Glomerular endothelial cell (primary cell): ENCODE measurements at regions not wholly inside any gene's neighbourhood (a gene's known extent, or its start where the extent isn't known, plus 50 kb on each side); places are given as distances from the start of the nearest gene placed in this dataset.
"Not testable (repeated sequence)": the region's sequence is repeated elsewhere in the genome, so short reads cannot be mapped to it uniquely, and the experiment has no call there.

ENCODE experiments used
- DNase-seq: peaks from one replicate; pipeline ENCODE4 v3.0.0-alpha.2; 2011; ENCODE audit warnings: low read depth, low spot score; ENCODE audit errors: extremely low read depth

DNA sequence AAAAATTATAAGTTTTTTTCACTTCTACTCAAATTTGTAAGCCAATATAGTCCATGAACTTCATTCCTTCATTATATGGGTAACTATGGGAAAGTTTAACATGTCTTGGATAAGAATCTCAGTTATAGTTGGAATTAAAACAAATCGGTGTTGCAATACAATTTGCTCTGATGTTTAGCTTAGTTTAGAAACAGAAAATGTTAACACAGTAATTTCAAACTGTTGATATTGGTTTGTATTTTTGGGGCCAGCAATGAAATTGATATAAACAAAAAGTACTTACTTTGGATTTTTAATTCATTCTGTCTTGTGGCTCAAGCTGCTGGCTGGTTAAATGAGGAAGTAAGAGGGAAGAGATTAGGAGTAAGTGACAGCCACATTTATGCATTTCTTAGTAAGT is 368.5 kb upstream of the NT5C1B start:
- DNase-seq: no peak

- DNase-seq: no peak
These were observed 361.0 kb upstream of the NT5C1B start for GRCh38 chr2:18950361-18950851.

DNA sequence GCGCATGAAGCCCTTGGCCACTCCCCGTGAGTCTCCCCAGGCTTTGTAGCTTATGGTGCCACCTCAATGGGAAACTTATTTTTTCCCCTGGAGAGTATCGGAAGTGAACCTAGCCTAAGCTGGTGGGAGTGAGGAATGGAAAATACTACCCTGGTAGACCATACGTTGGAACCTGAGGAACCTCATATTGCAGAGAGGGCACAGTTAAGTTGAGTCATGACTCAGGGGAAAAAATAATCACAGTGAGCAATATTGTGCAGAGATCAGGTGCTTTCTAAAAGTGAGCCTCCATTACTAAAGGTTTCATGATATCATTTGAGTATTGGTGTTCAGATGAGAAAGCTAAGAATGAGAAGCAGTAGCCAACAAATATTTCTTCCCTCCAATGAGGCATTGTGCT is 360.5 kb upstream of the NT5C1B start:
- DNase-seq: no peak

- no peak for DNase-seq
These were observed 350.8 kb upstream of the NT5C1B start for GRCh38 chr2:18940184-18940583.

DNA sequence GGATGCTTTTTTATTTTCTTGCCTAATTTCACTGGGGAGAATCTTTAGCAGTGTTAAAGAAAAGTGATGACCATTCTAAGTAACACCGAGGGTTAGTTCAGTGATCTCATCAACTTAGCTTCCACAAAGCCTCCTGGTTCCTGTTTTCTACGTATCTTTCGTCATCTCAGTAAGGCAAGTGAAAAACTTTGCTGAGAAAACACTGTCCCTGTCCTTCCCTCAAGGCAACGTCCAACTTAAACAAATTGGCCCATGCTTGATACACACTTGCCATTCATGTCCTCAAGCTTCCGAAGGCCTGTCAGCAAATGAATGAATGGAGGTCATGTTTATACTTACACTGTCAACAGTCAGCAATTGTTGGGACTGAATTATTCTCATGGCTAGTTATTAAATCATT is 350.4 kb upstream of the NT5C1B start:
- DNase-seq: not testable (repeated sequence)

- no peak for DNase-seq
These were observed 345.5 kb upstream of the NT5C1B start for GRCh38 chr2:18934886-18935285.

DNA sequence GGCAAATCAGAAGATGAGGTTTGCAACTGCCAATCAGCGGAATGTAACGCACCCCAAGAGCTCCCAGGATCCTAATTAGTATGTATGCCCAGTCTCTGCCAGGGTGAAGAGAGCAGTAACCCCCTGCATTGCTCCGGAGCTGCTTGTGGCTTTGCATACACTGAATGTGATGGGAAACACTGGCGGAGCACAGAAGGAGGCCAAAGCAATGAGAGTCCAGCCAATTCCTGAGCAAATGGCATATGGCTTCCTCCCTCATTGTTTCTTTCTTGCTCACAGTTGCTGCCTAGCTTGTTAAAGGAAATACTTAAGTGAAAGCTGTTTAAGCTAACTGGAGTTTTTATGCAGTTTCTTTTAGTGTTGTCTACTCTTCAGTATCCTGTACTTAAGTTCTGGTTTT is 343.5 kb upstream of the NT5C1B start:
- no peak for DNase-seq

GRCh38 chr2:18930971-18931370 is 341.6 kb upstream of the NT5C1B start:
- no peak for DNase-seq

DNA sequence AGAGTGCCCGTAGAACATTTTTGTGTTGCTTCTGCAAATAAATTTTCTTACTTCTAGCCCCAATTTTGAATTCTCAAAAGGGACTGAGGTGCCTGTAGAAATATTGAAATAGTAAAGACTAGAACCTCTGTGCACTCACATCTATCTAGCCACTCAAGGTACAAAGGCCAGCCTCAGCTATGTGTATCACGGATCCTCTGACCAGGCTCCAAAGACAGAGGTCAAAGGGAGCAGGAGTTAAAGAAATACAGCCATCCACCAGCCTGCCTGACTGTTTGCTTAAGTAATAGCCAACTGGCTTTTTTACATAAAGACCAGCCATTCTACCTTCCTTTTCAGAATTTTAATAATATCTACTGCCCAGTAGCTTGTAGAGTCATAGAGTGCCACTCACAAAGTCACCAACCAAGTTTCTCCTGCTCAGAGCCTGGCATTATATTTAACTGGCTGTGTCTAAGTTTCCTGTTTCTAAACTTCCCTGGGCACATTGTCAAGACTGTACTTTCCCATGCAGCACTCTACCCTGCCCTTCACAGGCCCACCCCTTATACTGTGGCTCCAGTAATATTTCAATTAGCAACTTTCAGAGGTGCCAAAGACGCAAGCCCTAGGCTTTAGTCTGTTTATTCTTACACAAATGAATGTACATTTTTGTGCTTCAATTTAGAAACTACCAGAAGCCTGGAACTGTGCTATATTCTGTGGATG is 338.3 kb upstream of the NT5C1B start:
- no peak for DNase-seq

DNA sequence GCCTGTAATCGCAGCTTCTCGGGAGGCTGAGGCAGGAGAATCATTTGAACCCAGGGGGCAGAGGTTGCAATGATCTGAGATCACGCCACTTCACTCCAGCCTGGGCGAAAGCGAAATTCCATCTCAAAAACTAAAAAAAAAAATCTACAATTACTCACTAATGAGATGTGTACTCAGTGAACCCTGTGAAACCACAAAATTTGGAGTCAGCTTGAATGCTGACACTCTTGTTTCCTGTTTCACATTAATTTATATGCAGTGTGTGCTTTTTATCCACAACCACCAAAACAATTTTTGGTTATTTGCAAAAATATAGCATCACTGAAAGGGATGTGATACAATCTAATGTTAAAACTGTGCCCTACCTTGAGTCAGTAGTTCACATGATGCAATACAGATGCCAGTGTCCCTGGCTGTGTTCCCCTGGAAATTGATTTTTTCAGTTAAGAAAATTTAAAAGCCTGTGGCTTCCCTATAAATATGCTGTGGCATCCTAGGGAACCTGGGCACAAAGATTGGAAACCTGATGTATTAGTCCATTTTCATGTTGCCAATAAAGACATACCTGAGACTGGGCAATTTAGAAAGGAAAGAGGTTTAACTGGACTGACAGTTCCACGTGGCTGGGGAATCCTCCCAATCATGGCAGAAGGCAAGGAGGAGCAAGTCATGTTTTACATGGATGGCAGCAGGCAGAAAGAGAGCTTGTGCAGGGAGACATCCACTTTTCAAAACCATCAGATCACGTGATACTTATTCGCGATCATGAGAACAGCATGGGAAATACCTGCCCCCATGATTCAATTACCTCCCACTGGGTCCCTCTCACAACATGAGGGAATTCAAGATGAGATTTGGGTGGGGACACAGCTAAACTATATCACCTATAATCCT is 337.5 kb upstream of the NT5C1B start:
- no peak for DNase-seq

GRCh38 chr2:18925296-18925695 is 335.9 kb upstream of the NT5C1B start:
- no peak for DNase-seq

- no peak for DNase-seq
These were observed 335.5 kb upstream of the NT5C1B start for GRCh38 chr2:18924886-18925285.

DNA sequence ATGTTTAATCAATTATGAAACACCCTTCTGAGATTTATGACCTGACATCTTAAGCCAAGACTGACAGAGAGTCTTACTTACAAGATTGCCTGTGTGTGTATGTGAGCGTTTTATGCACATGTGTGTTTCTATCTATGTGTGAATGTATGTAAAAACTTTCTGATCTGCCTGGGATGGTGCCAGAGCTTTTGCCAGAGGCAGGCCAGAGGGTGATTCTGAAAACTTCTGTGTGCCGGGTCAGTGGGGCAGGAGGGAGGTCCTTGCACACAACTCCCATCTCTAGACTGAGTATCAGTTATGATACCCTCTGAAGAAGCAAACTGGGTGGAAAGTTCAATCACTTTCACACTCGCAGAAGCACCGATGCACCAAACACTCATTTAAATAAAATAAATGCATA is 335.0 kb upstream of the NT5C1B start:
- no peak for DNase-seq

DNA sequence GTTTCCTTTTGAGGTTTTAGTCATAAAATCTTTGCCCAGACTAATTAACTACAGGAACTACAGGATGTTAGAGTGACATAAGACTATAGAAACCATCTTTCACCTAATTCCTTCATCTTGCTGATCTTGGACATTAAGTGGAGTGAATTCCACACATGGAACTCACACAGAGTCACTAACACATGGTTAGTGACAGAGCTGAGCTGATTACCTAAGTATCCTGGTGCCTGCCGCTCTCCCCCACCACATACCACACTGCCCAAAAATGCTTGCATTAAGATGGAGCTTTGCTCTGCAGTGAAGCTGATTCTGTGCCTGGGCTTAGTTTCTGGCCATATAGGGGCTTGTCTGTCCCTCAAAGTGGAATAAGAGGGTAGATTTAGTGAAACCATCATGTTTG is 332.9 kb upstream of the NT5C1B start:
- no peak for DNase-seq

DNA sequence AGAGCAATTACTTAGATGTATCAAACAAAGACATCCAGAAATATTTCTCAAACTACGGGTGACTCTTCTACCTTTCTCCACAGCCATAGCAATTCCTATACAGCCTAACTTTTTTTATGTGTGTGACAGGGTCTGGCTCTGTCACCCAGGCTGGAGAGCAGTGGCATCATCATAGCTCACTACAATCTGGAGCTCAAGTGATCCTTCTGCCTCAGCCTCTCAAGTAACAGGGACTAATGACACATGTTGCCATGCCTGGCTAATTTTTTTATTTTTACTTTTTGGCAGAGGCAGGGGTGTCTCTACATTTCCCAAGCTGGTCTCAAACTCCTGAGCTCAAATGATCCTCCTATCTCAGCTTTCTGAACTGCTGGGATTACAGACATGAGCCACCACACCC is 328.9 kb upstream of the NT5C1B start:
- no peak for DNase-seq

DNA sequence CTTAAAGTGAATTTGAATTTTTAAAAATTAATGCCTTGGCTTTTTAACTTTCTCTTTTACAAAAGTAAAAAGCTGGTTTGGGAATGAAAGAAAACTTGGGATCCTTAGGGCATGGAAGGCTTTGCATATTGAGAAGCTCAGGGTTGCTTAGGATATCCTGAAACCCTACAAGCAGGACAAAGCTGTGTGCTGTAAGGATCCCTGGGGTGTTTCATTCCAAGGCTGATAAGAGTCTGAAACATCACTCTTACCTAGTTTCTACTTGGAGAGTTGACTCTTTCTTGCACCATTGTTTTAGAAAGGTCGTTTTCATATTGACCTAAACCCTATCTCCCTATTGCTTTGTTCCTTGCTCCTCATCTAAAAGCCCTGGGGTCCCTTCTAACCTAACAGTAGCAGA is 325.9 kb upstream of the NT5C1B start:
- no peak for DNase-seq

GRCh38 chr2:18913512-18913911 is 324.1 kb upstream of the NT5C1B start:
- DNase-seq: no peak

DNA sequence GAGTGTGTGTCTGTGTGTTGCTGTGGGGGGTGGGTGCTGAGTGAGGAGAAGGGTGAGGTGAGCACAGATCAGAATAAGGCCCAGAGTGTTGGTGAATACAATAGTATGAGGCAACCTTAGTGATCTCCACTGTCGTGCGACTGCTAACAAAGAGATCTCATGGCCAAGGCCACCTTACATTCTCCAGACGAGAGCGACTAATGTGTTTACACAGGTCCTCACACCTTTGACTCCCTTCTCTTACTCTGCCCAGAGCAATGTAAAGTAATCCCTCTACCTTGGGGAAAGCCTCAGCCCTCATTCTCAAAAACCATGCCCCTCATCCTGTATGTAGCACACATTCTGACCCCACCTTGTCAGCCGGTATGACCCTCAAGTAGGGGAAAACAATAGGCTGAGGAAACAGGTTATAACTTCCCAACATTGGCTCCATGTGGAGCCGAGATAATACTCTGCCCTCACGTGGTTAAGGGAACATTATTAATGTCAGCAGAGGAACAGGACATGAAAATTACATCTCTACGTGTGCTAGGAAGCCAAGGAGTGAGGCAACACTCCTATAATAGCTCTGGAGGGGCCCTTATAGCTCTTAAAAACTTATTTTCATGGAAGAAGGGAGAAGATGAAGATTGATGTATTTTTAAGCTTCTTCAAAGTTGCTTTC is 323.0 kb upstream of the NT5C1B start:
- no peak for DNase-seq

GRCh38 chr2:18911416-18911815 is 322.0 kb upstream of the NT5C1B start:
- no peak for DNase-seq

DNA sequence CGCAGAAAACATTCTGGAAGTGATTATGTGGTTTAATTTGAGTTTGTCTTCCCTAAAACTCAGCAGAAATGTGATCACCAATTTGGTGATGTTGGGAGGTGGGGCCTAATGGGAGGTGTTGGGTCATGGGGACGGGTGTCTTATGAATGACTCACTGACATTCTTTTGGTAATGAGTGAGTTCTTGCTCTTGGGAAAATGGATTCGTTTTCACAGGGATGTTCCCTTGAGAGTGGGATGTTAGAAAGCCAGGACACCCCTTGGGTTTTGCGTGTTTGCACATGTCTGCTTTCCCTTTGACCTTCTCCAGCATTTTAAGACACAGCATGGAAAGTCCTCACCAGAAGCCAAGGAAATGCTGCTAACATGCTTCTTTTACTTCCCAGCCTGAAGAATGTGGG is 321.5 kb upstream of the NT5C1B start:
- no peak for DNase-seq

- no peak for DNase-seq
These were observed 318.6 kb upstream of the NT5C1B start for GRCh38 chr2:18907937-18908336.

DNA sequence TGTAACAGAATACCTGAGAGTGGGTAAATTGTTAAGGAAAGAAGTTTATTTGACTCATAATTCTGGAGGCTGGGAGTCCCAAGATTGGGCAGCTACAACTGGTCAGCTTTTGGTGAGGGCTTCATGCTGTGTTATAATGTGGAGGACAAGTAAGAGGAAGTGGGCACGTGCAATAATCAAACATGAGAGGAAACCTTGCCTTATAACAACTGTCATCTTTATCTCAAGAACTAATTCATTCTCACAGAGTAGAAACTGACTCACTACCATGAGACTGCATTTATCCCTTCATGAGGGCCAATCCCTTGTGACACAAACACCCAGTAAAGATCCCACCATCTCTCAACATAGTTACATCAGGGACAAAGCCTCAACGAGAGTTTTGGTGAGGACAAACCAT is 318.1 kb upstream of the NT5C1B start:
- no peak for DNase-seq
